Limb (tissue), 2 donors: ENCODE measurements at regions not wholly inside any gene's neighbourhood (a gene's known extent, or its start where the extent isn't known, plus 50 kb on each side); places are given as distances from the start of the nearest gene placed in this dataset.

Source experiments
- DNase-seq, 2 donors: peaks; one replicate each; pipeline ENCODE4 v3.0.0-alpha.2; 2016; ENCODE audit errors: extremely low spot score in 2 of 2

DNA sequence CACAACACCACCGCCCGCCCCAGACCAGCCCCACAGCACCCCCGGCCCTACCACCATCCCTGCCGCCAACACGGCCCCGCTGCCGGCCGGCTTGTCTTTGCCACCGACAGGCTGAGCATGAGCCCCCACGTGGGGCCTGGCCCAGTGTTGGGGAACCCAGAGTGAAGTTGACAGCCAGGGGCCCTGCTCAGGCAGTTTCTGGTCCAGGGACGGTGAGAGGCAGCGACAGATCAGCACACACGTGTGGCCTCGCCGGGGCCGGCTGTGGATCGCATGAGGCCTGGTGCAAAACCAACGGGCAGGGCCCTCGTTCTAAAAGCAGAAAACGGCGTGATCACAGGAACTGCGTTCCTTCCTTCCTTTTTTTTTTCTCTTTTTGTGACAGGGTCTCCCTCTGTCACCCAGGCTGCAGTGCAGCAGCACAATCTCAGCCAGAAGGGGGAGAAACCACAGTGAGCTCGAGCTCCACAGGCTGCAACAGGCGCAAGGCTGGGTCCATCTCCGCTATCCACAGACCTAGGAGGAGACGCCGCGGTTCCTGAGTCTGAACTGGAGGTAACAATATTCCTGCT, 50.5 kb upstream of the FBRSL1 start:
- no peak for DNase-seq

- DNase-seq: no peak
Observed at GRCh38 chr12:132438726-132439125, 51.2 kb upstream of the FBRSL1 start.

GRCh38 chr12:132437943-132438700, 51.8 kb upstream of the FBRSL1 start:
- DNase-seq: no peak

DNA sequence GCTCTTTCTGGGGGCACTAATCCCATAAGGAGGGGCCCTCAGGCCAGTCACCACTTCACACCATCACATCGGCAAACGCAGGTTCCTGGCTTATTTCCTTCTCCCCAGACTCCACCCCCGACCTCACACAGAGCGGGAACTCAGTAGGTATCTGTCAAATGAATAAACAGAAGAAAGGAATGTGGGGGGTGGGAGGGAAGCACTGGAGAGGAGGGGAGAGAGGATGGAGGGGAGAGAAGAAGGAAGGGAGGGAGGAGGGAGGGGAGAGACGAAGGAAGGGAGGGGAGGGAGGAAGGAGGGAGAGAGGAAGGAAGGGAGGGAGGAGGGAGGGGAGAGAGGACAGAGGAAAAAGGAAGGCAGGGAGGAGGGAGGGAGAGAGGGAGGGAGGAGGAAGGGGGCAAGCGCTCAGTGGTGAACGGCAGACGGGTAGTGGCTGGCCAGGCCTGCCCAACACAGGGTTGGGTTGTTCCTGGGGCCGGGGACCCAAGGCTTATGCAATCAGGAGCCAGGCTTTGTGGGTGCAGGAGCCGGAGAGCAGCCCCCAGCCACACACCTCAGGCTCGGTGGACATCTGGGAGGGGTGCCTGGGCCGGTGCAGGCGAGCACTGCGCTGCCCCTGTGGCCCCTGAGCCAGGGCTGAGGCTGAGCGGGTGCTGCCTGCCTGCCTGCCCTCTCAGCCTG, 52.6 kb upstream of the FBRSL1 start:
- DNase-seq: no peak

GRCh38 chr12:132436791-132437251, 53.1 kb upstream of the FBRSL1 start:
- no peak for DNase-seq

GRCh38 chr12:132435486-132436187, 54.3 kb upstream of the FBRSL1 start:
- DNase-seq: no peak

- no peak for DNase-seq
Observed at GRCh38 chr12:132433641-132434395, 56.1 kb upstream of the FBRSL1 start.

DNA sequence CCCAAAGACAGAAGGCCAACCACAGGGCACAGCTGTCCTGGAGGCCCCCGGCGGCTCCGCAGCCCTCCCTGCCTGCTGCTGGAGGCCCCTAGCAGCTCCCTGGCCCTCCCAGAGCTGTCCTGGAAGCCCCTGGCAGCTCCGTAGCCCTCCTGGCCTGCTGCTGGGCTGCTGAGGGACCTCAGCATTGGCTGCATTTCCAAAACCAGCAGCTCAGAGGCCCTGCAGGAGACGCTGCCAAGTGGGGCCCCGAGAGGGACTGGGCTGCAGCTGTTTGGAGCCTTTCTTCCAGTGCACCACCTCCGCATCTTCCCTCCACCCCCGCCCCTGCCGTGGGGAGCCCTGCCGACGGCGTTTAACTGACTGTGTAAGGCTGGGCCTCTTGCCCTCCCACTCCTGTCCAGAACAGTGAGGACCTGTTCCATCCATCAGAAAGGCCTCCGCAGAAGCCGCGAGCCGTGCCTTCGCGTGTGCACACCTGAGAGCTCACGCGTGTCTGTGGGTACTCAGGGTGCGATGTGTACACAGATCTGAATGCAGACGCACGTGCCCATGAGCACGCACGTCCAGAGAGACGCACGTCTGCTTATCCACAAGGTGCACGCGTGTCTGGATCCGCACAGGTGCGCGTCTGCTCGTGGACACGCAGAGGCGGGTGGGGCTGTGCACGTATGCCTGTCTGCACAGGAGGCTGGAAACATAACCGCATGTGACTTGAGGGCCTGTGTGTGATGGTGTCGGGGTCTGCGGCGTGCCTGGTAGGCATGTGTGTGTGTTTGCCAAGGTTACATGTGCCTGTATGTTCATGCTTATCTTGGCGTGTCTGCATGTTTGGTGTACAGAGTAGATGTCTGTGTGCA, 57.0 kb upstream of the FBRSL1 start:
- DNase-seq: peak; percentile 89 to 92

- DNase-seq: peak in 1 of 2 donors; percentile 34
Observed at GRCh38 chr12:132432126-132432705, 57.7 kb upstream of the FBRSL1 start.

GRCh38 chr12:132430838-132431774, 58.8 kb upstream of the FBRSL1 start:
- peak in 1 of 2 donors; percentile 72 for DNase-seq

GRCh38 chr12:132429946-132430643, 59.9 kb upstream of the FBRSL1 start:
- peak; percentile 82 for DNase-seq

DNA sequence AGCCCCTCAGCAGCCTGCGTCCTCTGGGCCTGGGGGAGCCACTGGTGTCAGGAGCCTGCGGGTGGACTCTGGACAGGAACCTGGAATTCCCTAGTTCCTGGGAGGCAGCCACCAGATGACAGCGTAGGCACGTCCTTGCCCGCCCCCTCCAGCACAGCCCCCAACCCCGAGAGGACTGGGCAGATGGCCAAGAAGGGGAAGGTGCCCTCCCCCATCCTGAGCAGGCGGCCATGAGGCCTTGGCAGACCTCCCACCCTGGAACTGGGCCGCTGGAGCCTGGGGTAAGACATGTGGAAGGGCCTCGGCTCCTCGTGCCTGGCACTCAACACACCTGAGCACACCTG, 60.4 kb upstream of the FBRSL1 start:
- DNase-seq: peak in 1 of 2 donors; percentile 80

DNA sequence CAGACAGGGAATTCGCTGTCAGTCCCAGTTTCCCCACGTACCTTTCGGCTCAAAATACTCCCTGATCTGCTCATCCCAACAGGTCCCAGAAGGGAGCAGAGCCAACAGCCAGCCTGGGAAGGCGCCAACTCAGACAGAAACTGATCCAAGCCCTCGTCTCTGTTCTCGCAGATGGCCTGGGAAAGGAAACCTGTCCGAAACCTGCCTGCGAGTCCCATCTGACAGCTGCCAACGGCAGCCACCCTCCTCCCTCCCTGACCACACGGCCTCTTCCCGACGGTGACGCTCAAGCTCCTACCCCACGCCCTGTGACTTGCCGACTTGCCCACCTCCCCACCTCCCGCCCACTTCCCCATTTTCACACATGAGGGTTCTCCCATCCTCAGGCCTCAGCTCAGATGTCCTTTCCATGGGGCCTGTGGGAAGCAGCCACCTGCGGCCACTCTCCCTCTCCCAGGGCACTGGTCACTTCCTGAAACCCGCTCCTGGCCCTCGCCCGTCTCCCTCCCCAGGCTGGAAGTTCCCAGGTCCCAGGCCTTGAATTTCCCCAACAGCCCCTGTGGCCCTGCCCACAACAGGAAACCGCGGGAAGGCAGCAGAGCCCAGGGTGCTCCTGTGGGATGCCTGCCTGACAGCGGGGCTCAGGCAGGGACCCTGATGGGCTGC, 60.9 kb upstream of the FBRSL1 start:
- no peak for DNase-seq

DNA sequence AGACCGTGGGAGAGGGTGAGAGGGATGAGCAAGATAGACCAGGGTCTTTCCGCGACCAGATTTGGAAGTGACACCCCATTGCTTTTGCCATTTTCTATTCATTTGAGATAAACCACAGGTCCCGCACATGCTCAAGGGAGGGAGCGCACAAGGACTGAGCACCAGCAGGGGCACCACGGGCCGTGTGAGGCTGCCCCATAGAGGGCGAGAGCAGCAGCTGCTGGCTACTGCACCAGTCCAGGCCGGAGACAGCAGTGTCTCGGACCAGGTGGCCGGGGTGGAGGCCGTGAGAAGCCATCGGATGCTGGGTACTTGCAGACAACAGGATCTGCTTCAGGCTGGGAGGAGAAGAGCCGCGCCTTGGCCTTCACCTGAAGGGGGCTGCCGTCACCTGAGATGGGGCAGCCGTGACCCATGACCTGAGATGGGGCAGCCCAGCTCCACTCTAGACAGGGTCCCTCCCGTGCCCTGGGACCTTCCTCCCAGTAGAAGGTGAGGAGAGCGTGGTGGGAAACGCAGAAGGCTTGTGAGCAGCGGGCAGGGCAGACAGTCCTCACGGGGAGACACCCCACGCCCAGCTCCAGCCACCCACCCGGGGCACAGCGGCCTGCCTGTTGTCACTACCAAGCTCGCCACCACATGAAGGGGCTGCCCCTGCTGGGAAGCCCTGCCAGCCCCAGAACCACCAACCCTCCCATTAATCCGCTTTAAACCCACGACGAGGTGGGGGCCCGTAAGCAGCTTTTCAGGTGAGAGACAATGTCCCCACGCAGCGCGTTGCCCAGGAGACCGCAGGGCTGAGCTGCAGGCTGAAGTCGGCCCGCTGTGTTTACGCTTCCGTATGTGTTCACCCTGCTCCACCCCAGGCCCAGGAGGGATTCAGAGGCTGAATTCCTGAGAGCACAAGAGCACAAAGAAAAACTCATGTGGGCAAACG, 61.7 kb upstream of the FBRSL1 start:
- no peak for DNase-seq

DNA sequence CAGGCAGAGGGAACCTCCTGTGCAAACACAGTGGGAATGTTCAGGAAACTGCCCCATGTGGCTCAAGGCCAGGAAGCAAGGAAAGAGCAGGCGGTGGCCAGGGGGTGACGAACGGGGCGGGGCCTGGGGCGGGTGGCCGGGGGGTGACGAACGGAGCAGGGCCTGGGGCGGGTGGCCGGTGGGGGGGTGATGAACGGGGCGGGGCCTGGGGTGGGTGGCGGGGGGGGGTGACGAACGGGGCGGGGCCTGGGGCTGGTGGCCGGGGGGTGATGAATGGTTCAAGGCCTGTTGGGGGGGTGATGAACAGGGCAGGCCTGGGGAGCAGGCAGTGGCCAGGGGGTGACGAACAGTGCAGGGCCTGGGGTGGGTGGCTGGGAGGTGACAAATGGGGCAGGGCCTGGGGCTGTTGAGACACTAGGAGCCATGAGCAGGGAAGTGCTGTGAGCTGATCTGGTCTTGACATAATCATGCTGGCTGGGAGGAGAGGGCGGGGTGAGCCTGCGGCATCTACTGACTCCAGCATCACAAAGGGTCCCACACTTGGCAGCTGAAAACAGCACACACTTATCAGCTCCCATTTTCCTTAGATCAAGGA, 62.7 kb upstream of the FBRSL1 start:
- no peak for DNase-seq
